HG03439 (cell line): ENCODE measurements at regions not wholly inside any gene's neighbourhood (a gene's known extent, or its start where the extent isn't known, plus 50 kb on each side); places are given as distances from the start of the nearest gene placed in this dataset.

Experiments
- ATAC-seq: cut with Tn5 transposase; IDR thresholded peaks from one replicate; pipeline ENCODE4 v1.9.1; 2021; ENCODE audit warnings: mild to moderate bottlenecking, moderate library complexity; ENCODE audit not compliant: unreplicated experiment

GRCh38 chr4:155564880-155565279, 101.8 kb upstream of the GUCY1A1 start:
- no peak for ATAC-seq

- ATAC-seq, result no peak
Observed at GRCh38 chr4:155564086-155564485, 102.6 kb upstream of the GUCY1A1 start.

GRCh38 chr4:155559915-155560314, 106.7 kb upstream of the GUCY1A1 start:
- no peak for ATAC-seq

GRCh38 chr4:155552180-155552579, 114.5 kb upstream of the GUCY1A1 start:
- no peak for ATAC-seq

GRCh38 chr4:155548173-155548572, 118.5 kb upstream of the GUCY1A1 start:
- ATAC-seq, result no peak

GRCh38 chr4:155546451-155546850, 120.2 kb upstream of the GUCY1A1 start:
- no peak for ATAC-seq

- no peak for ATAC-seq
Observed at GRCh38 chr4:155545456-155545855, 121.2 kb upstream of the GUCY1A1 start.

- ATAC-seq, result no peak
Observed at GRCh38 chr4:155544547-155544946, 122.1 kb upstream of the GUCY1A1 start.

GRCh38 chr4:155543126-155543765, 123.4 kb upstream of the GUCY1A1 start:
- ATAC-seq, result no peak

GRCh38 chr4:155542415-155542814, 124.2 kb upstream of the GUCY1A1 start:
- no peak for ATAC-seq

- ATAC-seq, result no peak
Observed at GRCh38 chr4:155541716-155542115, 124.9 kb upstream of the GUCY1A1 start.

GRCh38 chr4:155540698-155541097, 126.0 kb upstream of the GUCY1A1 start:
- no peak for ATAC-seq

- no peak for ATAC-seq
Observed at GRCh38 chr4:155539746-155540145, 126.9 kb upstream of the GUCY1A1 start.

GRCh38 chr4:155535802-155536454, 130.7 kb upstream of the GUCY1A1 start:
- no peak for ATAC-seq

GRCh38 chr4:155532373-155533085, 134.1 kb upstream of the GUCY1A1 start:
- ATAC-seq, result no peak

- ATAC-seq, result no peak
Observed at GRCh38 chr4:155530857-155531256, 135.8 kb upstream of the GUCY1A1 start.

- no peak for ATAC-seq
Observed at GRCh38 chr4:155530290-155530689, 136.4 kb upstream of the GUCY1A1 start.

GRCh38 chr4:155529716-155530115, 136.9 kb upstream of the GUCY1A1 start:
- ATAC-seq, result no peak

- ATAC-seq, result no peak
Observed at GRCh38 chr4:155529272-155529671, 137.4 kb upstream of the GUCY1A1 start.

GRCh38 chr4:155526452-155527169, 140.0 kb upstream of the GUCY1A1 start:
- no peak for ATAC-seq

- ATAC-seq, result no peak
Observed at GRCh38 chr4:155524926-155525455, 141.7 kb upstream of the GUCY1A1 start.
